Keratinocyte (primary cell): ENCODE measurements at regions not wholly inside any gene's neighbourhood (a gene's known extent, or its start where the extent isn't known, plus 50 kb on each side); places are given as distances from the start of the nearest gene placed in this dataset.

ENCODE experiments used
- DNase-seq: peaks from one replicate; pipeline ENCODE4 v3.0.0-alpha.2; 2011; ENCODE audit warnings: low read depth, missing footprints, low spot score
- FAIRE-seq: peaks from 2 replicates; lab custom pipeline; 2011; peaks lifted over from hg19 to GRCh38; lab: Jason Lieb, UNC
- H2AFZ ChIP-seq: 2 replicates; pipeline ENCODE4 v1.6.0; 2012; ENCODE audit warnings: low read length, control low read depth, inconsistent platforms; ENCODE audit not compliant: control insufficient read depth
- H3K27ac ChIP-seq: 2 replicates; pipeline ENCODE4 v1.5.1; 2011; ENCODE audit warnings: low read length; ENCODE audit not compliant: control insufficient read depth, insufficient read depth
- H3K27me3 ChIP-seq: 3 replicates; pipeline ENCODE4 v1.6.0; 2011; ENCODE audit warnings: low read length; ENCODE audit not compliant: control insufficient read depth, insufficient read depth; ENCODE audit errors: extremely low read depth
- H3K36me3 ChIP-seq, 2 experiments: 2 replicates in 1 of 2; 3 replicates in 1 of 2; pipeline ENCODE4 v1.5.1; 2011; ENCODE audit warnings: low read length in 2 of 2, mild to moderate bottlenecking in 1 of 2; ENCODE audit not compliant: control insufficient read depth in 2 of 2, insufficient read depth in 2 of 2; ENCODE audit errors: extremely low read depth in 1 of 2
- H3K4me1 ChIP-seq: 3 replicates; pipeline ENCODE4 v1.5.1; 2011; ENCODE audit warnings: low read length; ENCODE audit not compliant: control insufficient read depth, insufficient read depth; ENCODE audit errors: extremely low read depth
- H3K4me2 ChIP-seq: 3 replicates; pipeline ENCODE4 v1.6.0; 2011; ENCODE audit warnings: low read depth, low read length; ENCODE audit not compliant: control insufficient read depth, insufficient read depth; ENCODE audit errors: extremely low read depth
- H3K4me3 ChIP-seq, 3 experiments: fragments of 200-600 bp in 1 of 3; sonication (generic) in 1 of 3; 2 replicates in 2 of 3; 3 replicates in 1 of 3; pipeline ENCODE4 v1.5.1; 2011 to 2016; ENCODE audit warnings: low read length in 3 of 3, mild to moderate bottlenecking in 3 of 3, control low read depth in 2 of 3, inconsistent platforms in 1 of 3, low read depth in 1 of 3, mixed read lengths in 1 of 3, mixed run types in 1 of 3, moderate library complexity in 1 of 3; ENCODE audit not compliant: control insufficient read depth in 2 of 3, insufficient read depth in 2 of 3; ENCODE audit errors: extremely low read depth in 1 of 3
- H3K79me2 ChIP-seq: 2 replicates; pipeline ENCODE4 v1.6.0; 2012; ENCODE audit warnings: low read length; ENCODE audit not compliant: control insufficient read depth, insufficient read depth
- H3K9ac ChIP-seq: 3 replicates; pipeline ENCODE4 v1.6.0; 2011; ENCODE audit warnings: low read length; ENCODE audit not compliant: control insufficient read depth, insufficient read depth; ENCODE audit errors: extremely low read depth
- H3K9me1 ChIP-seq: 3 replicates; pipeline ENCODE4 v1.6.0; 2011; ENCODE audit warnings: low read length; ENCODE audit not compliant: control insufficient read depth, insufficient read depth; ENCODE audit errors: extremely low read depth
- H3K9me3 ChIP-seq: 2 replicates; pipeline ENCODE4 v1.5.1; 2012; ENCODE audit warnings: low read depth, low read length; ENCODE audit not compliant: control insufficient read depth
- H4K20me1 ChIP-seq: 3 replicates; pipeline ENCODE4 v1.6.0; 2011; ENCODE audit warnings: low read length; ENCODE audit not compliant: control insufficient read depth, insufficient read depth; ENCODE audit errors: extremely low read depth
- EZH2 ChIP-seq: IDR thresholded peaks from one replicate; pipeline ENCODE4 v1.6.1; 2012; ENCODE audit warnings: inconsistent platforms, mild to moderate bottlenecking, low read length, moderate library complexity
- dilution Hi-C: fragments of 300-500 bp; cut with MboI; formaldehyde crosslinking; loops from one replicate; pipeline ENCODE4 v1.7.0; 2020; ENCODE audit warnings: low sequenced_read_pairs; ENCODE audit not compliant: extremely low pct_ligation_motif_present
- TF ChIP-seq, protein P1 (sequence below), 3 experiments: IDR thresholded peaks in 1 of 3; conservative IDR thresholded peaks in 1 of 3; optimal IDR thresholded peaks in 1 of 3; 2 replicates in 2 of 3; 3 replicates in 1 of 3; pipeline versions ENCODE3 to v1.5.1; 2011; ENCODE audit warnings: low read length in 3 of 3, mild to moderate bottlenecking in 3 of 3, moderate library complexity in 2 of 3, control low read depth in 1 of 3, inconsistent platforms in 1 of 3; ENCODE audit not compliant: insufficient read depth in 2 of 3; ENCODE audit errors: extremely low read depth in 1 of 3

DNA sequence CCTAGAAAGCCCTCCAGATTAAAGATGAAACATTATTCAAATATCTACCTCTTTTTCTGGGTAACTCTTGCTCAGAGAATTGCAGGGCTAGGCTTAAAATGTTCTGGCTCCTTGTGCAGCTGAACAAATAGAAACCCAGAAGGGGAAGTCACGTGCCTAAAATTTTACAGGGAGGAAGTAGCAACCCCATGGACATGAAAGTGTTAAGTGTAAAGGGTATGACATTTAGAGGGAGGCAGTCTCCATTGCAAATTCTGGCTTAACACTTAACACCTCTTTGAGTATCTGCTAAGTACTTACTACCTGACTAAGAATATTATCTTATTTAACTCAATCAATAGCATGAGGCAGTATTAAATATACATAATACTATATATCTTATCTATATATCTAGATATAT lies 376.1 kb upstream of the ERCC4 start:
- Histone ChIP-seq H3K9ac (no peak overlapping the region), H3K79me2 (no peaks in the 10 kb centered on the region), H3K27me3 (no peaks in the 10 kb centered on the region), H3K4me1 (no peaks in the 10 kb centered on the region), H3K9me1 (no peaks in the 10 kb centered on the region), H3K4me3 (no peak overlapping the region), H3K36me3 (no peaks in the 10 kb centered on the region), H3K4me2 (no peak overlapping the region), H3K27ac (no peak overlapping the region), H2AFZ (no peak overlapping the region), H4K20me1 (no peaks in the 10 kb centered on the region), H3K9me3 (no peaks in the 10 kb centered on the region)
- TF ChIP-seq EZH2, result no peak
- TF ChIP-seq, protein P1, sequence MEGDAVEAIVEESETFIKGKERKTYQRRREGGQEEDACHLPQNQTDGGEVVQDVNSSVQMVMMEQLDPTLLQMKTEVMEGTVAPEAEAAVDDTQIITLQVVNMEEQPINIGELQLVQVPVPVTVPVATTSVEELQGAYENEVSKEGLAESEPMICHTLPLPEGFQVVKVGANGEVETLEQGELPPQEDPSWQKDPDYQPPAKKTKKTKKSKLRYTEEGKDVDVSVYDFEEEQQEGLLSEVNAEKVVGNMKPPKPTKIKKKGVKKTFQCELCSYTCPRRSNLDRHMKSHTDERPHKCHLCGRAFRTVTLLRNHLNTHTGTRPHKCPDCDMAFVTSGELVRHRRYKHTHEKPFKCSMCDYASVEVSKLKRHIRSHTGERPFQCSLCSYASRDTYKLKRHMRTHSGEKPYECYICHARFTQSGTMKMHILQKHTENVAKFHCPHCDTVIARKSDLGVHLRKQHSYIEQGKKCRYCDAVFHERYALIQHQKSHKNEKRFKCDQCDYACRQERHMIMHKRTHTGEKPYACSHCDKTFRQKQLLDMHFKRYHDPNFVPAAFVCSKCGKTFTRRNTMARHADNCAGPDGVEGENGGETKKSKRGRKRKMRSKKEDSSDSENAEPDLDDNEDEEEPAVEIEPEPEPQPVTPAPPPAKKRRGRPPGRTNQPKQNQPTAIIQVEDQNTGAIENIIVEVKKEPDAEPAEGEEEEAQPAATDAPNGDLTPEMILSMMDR (optimal IDR thresholded peaks at IDR 0.05 in 1 of 3, IDR thresholded peaks at IDR 0.05 in 1 of 3, conservative IDR thresholded peaks at IDR 0.05 in 1 of 3; ENCODE audit: extremely low read depth in 1 of 3, insufficient read depth in 2 of 3, low read length in 3 of 3), result no peak
- DNase-seq (no peak), FAIRE-seq (no peak)
- dilution Hi-C loops, result no loop called here

DNA sequence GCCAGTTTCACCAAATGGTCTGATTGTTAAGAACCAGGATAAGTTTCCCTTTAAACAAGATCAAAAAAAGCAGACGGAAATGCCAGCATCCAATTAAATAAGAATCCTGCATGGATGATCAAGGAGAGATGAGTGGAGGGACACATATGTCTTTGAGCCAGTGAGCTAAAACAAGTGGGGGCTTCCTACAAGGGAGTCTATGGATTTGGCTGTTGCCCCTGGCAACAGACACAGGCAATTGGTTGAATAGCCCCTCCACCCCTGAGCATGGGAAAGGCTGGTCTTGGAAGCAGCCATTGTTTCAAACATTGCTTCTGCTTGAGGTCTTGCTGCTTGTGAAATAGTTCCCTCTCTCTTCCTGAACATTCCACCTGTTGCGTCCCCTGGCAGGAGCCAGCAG lies 374.7 kb upstream of the ERCC4 start:
- H3K27ac ChIP-seq, result no peak overlapping the region

More for the DNA sequence above, 374.7 kb upstream of the ERCC4 start:
- H3K4me3 ChIP-seq, result no peak overlapping the region
- DNase-seq, result no peak
- no peak overlapping the region for H3K4me2 ChIP-seq
- TF ChIP-seq EZH2, result no peak
- TF ChIP-seq, protein P1 (optimal IDR thresholded peaks at IDR 0.05 in 1 of 3, IDR thresholded peaks at IDR 0.05 in 1 of 3, conservative IDR thresholded peaks at IDR 0.05 in 1 of 3; ENCODE audit: extremely low read depth in 1 of 3, insufficient read depth in 2 of 3, low read length in 3 of 3), result no peak
- H3K4me1 ChIP-seq, result no peaks in the 10 kb centered on the region
- H3K79me2 ChIP-seq, result no peaks in the 10 kb centered on the region
- no peaks in the 10 kb centered on the region for H3K9me3 ChIP-seq
- FAIRE-seq, result no peak
- H3K27me3 ChIP-seq, result no peaks in the 10 kb centered on the region
- dilution Hi-C loops, result no loop called here
- no peaks in the 10 kb centered on the region for H3K36me3 ChIP-seq
- H2AFZ ChIP-seq, result no peak overlapping the region
- no peaks in the 10 kb centered on the region for H4K20me1 ChIP-seq
- no peak overlapping the region for H3K9ac ChIP-seq
- H3K9me1 ChIP-seq, result no peaks in the 10 kb centered on the region
